BLaER1 (cell line): ENCODE measurements at regions not wholly inside any gene's neighbourhood (a gene's known extent, or its start where the extent isn't known, plus 50 kb on each side); places are given as distances from the start of the nearest gene placed in this dataset.

Experiments
- H3K27ac ChIP-seq: shearing (Covaris generic); formaldehyde crosslinking; 2 replicates; pipeline ENCODE4 v1.8.1; 2022
- H3K27me3 ChIP-seq: shearing (Covaris generic); formaldehyde crosslinking; 2 replicates; pipeline ENCODE4 v1.8.1; 2022
- H3K36me3 ChIP-seq: shearing (Covaris generic); formaldehyde crosslinking; 2 replicates; pipeline ENCODE4 v1.8.1; 2022
- H3K4me1 ChIP-seq: shearing (Covaris generic); formaldehyde crosslinking; 2 replicates; pipeline ENCODE4 v1.8.1; 2022
- H3K4me2 ChIP-seq: shearing (Covaris generic); formaldehyde crosslinking; 2 replicates; pipeline ENCODE4 v1.8.1; 2022
- H3K4me3 ChIP-seq: shearing (Covaris generic); formaldehyde crosslinking; 2 replicates; pipeline ENCODE4 v1.8.1; 2022
- H3K9ac ChIP-seq: shearing (Covaris generic); formaldehyde crosslinking; 2 replicates; pipeline ENCODE4 v1.8.1; 2022
- H3K9me3 ChIP-seq: shearing (Covaris generic); formaldehyde crosslinking; 2 replicates; pipeline ENCODE4 v1.8.1; 2022
- H4K20me1 ChIP-seq: shearing (Covaris generic); formaldehyde crosslinking; 2 replicates; pipeline ENCODE4 v1.8.1; 2022
- Cebpa-rat ChIP-seq: shearing (Covaris generic); IDR thresholded peaks from 2 replicates; pipeline ENCODE4 v1.8.1; 2022

- H3K9ac ChIP-seq: no peak overlapping the region
- no peak for TF ChIP-seq Cebpa-rat
- no peak overlapping the region for H3K4me3 ChIP-seq
- no peaks in the 10 kb centered on the region for H3K4me1 ChIP-seq
- no peaks in the 10 kb centered on the region for H3K27me3 ChIP-seq
- H3K36me3 ChIP-seq: no peaks in the 10 kb centered on the region
- H3K27ac ChIP-seq: no peak overlapping the region
- H3K4me2 ChIP-seq: no peak overlapping the region
- H4K20me1 ChIP-seq: no peaks in the 10 kb centered on the region
- no peaks in the 10 kb centered on the region for H3K9me3 ChIP-seq
Measured at GRCh38 chr12:91871751-91872150, 273.9 kb downstream of the BTG1 start.

GRCh38 chr12:91870872-91871707 is 274.6 kb downstream of the BTG1 start:
- Histone ChIP-seq H3K4me3 (no peak overlapping the region), H3K27ac (no peak overlapping the region), H3K9me3 (no peaks in the 10 kb centered on the region), H3K4me2 (no peak overlapping the region), H3K4me1 (no peaks in the 10 kb centered on the region), H3K9ac (no peak overlapping the region), H3K27me3 (no peaks in the 10 kb centered on the region), H4K20me1 (no peaks in the 10 kb centered on the region), H3K36me3 (no peaks in the 10 kb centered on the region)
- no peak for TF ChIP-seq Cebpa-rat

- TF ChIP-seq Cebpa-rat: no peak
- H3K27ac ChIP-seq: no peak overlapping the region
- H3K4me1 ChIP-seq: no peaks in the 10 kb centered on the region
- H3K36me3 ChIP-seq: no peaks in the 10 kb centered on the region
- no peaks in the 10 kb centered on the region for H3K27me3 ChIP-seq
- H3K4me2 ChIP-seq: no peak overlapping the region
- no peak overlapping the region for H3K9ac ChIP-seq
- H4K20me1 ChIP-seq: no peaks in the 10 kb centered on the region
- H3K9me3 ChIP-seq: no peaks in the 10 kb centered on the region
- no peak overlapping the region for H3K4me3 ChIP-seq
Measured at GRCh38 chr12:91868054-91868453, 277.6 kb downstream of the BTG1 start.

- Histone ChIP-seq H4K20me1 (no peaks in the 10 kb centered on the region), H3K9me3 (no peaks in the 10 kb centered on the region), H3K4me1 (no peaks in the 10 kb centered on the region), H3K27me3 (no peaks in the 10 kb centered on the region), H3K9ac (no peak overlapping the region), H3K27ac (no peak overlapping the region), H3K36me3 (no peaks in the 10 kb centered on the region), H3K4me3 (no peak overlapping the region), H3K4me2 (no peak overlapping the region)
- no peak for TF ChIP-seq Cebpa-rat
Measured at GRCh38 chr12:91866566-91866965, 279.1 kb downstream of the BTG1 start.

- H3K9me3 ChIP-seq: no peaks in the 10 kb centered on the region
- no peak overlapping the region for H3K9ac ChIP-seq
- H4K20me1 ChIP-seq: no peaks in the 10 kb centered on the region
- H3K36me3 ChIP-seq: no peaks in the 10 kb centered on the region
- H3K4me2 ChIP-seq: no peak overlapping the region
- H3K27ac ChIP-seq: no peak overlapping the region
- no peaks in the 10 kb centered on the region for H3K27me3 ChIP-seq
- H3K4me1 ChIP-seq: no peaks in the 10 kb centered on the region
- H3K4me3 ChIP-seq: no peak overlapping the region
- TF ChIP-seq Cebpa-rat: no peak
Measured at GRCh38 chr12:91863702-91864101, 281.9 kb downstream of the BTG1 start.

- H3K9me3 ChIP-seq: no peaks in the 10 kb centered on the region
- no peaks in the 10 kb centered on the region for H3K27me3 ChIP-seq
- no peak overlapping the region for H3K4me2 ChIP-seq
- no peak overlapping the region for H3K4me3 ChIP-seq
- H3K36me3 ChIP-seq: no peaks in the 10 kb centered on the region
- H4K20me1 ChIP-seq: no peaks in the 10 kb centered on the region
- TF ChIP-seq Cebpa-rat: no peak
- no peak overlapping the region for H3K9ac ChIP-seq
- no peak overlapping the region for H3K27ac ChIP-seq
- H3K4me1 ChIP-seq: no peaks in the 10 kb centered on the region
Measured at GRCh38 chr12:91861554-91861953, 284.1 kb downstream of the BTG1 start.

GRCh38 chr12:91859347-91859746 is 286.3 kb downstream of the BTG1 start:
- Histone ChIP-seq H3K4me3 (no peak overlapping the region), H3K9ac (no peak overlapping the region), H3K9me3 (no peaks in the 10 kb centered on the region), H3K27me3 (no peaks in the 10 kb centered on the region), H3K36me3 (no peaks in the 10 kb centered on the region), H3K4me1 (no peaks in the 10 kb centered on the region), H3K27ac (no peak overlapping the region), H3K4me2 (no peak overlapping the region), H4K20me1 (no peaks in the 10 kb centered on the region)
- TF ChIP-seq Cebpa-rat: no peak

GRCh38 chr12:91857813-91858542 is 287.7 kb downstream of the BTG1 start:
- H3K9ac ChIP-seq: no peak overlapping the region
- no peaks in the 10 kb centered on the region for H4K20me1 ChIP-seq
- H3K27ac ChIP-seq: no peak overlapping the region
- no peaks in the 10 kb centered on the region for H3K4me1 ChIP-seq
- no peaks in the 10 kb centered on the region for H3K9me3 ChIP-seq
- no peaks in the 10 kb centered on the region for H3K27me3 ChIP-seq
- H3K4me3 ChIP-seq: no peak overlapping the region
- H3K36me3 ChIP-seq: no peaks in the 10 kb centered on the region
- TF ChIP-seq Cebpa-rat: no peak
- H3K4me2 ChIP-seq: no peak overlapping the region

GRCh38 chr12:91854725-91855124 is 290.9 kb downstream of the BTG1 start:
- no peak for TF ChIP-seq Cebpa-rat
- Histone ChIP-seq H4K20me1 (no peaks in the 10 kb centered on the region), H3K4me3 (no peak overlapping the region), H3K36me3 (no peaks in the 10 kb centered on the region), H3K4me2 (no peak overlapping the region), H3K27me3 (no peaks in the 10 kb centered on the region), H3K9ac (no peak overlapping the region), H3K4me1 (no peaks in the 10 kb centered on the region), H3K27ac (no peak overlapping the region), H3K9me3 (no peaks in the 10 kb centered on the region)

GRCh38 chr12:91853350-91854127 is 292.1 kb downstream of the BTG1 start:
- H3K27ac ChIP-seq: no peak overlapping the region
- H3K36me3 ChIP-seq: no peaks in the 10 kb centered on the region
- no peak for TF ChIP-seq Cebpa-rat
- H4K20me1 ChIP-seq: no peaks in the 10 kb centered on the region
- no peaks in the 10 kb centered on the region for H3K27me3 ChIP-seq
- no peak overlapping the region for H3K9ac ChIP-seq
- no peaks in the 10 kb centered on the region for H3K4me1 ChIP-seq
- H3K9me3 ChIP-seq: no peaks in the 10 kb centered on the region
- H3K4me3 ChIP-seq: no peak overlapping the region
- no peak overlapping the region for H3K4me2 ChIP-seq
